ENCODE measurements at regions not wholly inside any gene's neighbourhood (a gene's known extent, or its start where the extent isn't known, plus 50 kb on each side); places are given as distances from the start of the nearest gene placed in this dataset.
"Not testable (repeated sequence)": the region's sequence is repeated elsewhere in the genome, so short reads cannot be mapped to it uniquely, and the experiment has no call there.

GRCh38 chr2:20130821-20131645 lies 79.6 kb upstream of the LAPTM4A start:
- DNase-seq (ENCODE audit: low spot score), result no peak

- DNase-seq (ENCODE audit: low spot score), result no peak
Observed at GRCh38 chr2:20130160-20130560, 78.7 kb upstream of the LAPTM4A start.

- no peak for DNase-seq (ENCODE audit: low spot score)
Observed at GRCh38 chr2:20129331-20130159, 78.1 kb upstream of the LAPTM4A start.

- no peak for DNase-seq (ENCODE audit: low spot score)
Observed at GRCh38 chr2:20128506-20129330, 77.3 kb upstream of the LAPTM4A start.

GRCh38 chr2:20126469-20126868 lies 75.0 kb upstream of the LAPTM4A start:
- DNase-seq (ENCODE audit: low spot score), result no peak

GRCh38 chr2:20126040-20126439 lies 74.6 kb upstream of the LAPTM4A start:
- DNase-seq (ENCODE audit: low spot score), result no peak

- DNase-seq (ENCODE audit: low spot score), result no peak
Observed at GRCh38 chr2:20125616-20126015, 74.2 kb upstream of the LAPTM4A start.

- DNase-seq (ENCODE audit: low spot score), result no peak
Observed at GRCh38 chr2:20125164-20125563, 73.7 kb upstream of the LAPTM4A start.

GRCh38 chr2:20123871-20124594 lies 72.6 kb upstream of the LAPTM4A start:
- no peak for DNase-seq (ENCODE audit: low spot score)

GRCh38 chr2:20122864-20123263 lies 71.4 kb upstream of the LAPTM4A start:
- DNase-seq (ENCODE audit: low spot score), result no peak

- DNase-seq (ENCODE audit: low spot score), result no peak
Observed at GRCh38 chr2:20120569-20121416, 69.4 kb upstream of the LAPTM4A start.

GRCh38 chr2:20118051-20118450 lies 66.6 kb upstream of the LAPTM4A start:
- no peak for DNase-seq (ENCODE audit: low spot score)

- no peak for DNase-seq (ENCODE audit: low spot score)
Observed at GRCh38 chr2:20115902-20116301, 64.5 kb upstream of the LAPTM4A start.

- DNase-seq (ENCODE audit: low spot score), result no peak
Observed at GRCh38 chr2:20115374-20115773, 63.9 kb upstream of the LAPTM4A start.

GRCh38 chr2:20113986-20114938 lies 62.8 kb upstream of the LAPTM4A start:
- no peak for DNase-seq (ENCODE audit: low spot score)

- no peak for DNase-seq (ENCODE audit: low spot score)
Observed at GRCh38 chr2:20113004-20113796, 61.8 kb upstream of the LAPTM4A start.

GRCh38 chr2:20112361-20112760 lies 60.9 kb upstream of the LAPTM4A start:
- not testable (repeated sequence) for DNase-seq (ENCODE audit: low spot score)

- DNase-seq (ENCODE audit: low spot score), result no peak
Observed at GRCh38 chr2:20111311-20112131, 60.1 kb upstream of the LAPTM4A start.

Measured in HuH-7.5 (cell line).